SJSA1 (cell line): ENCODE measurements at regions not wholly inside any gene's neighbourhood (a gene's known extent, or its start where the extent isn't known, plus 50 kb on each side); places are given as distances from the start of the nearest gene placed in this dataset.

Source experiments
- DNase-seq, 2 experiments: peaks; one replicate each; pipeline ENCODE4 v3.0.0-alpha.2; 2015 to 2020; ENCODE audit warnings: low spot score in 2 of 2, low read depth in 1 of 2
- H3K27ac ChIP-seq: fragments of 250-450 bp; sonication (Bioruptor Pico); 2 replicates; pipeline ENCODE4 v1.5.1; 2020; ENCODE audit warnings: mild to moderate bottlenecking, moderate library complexity
- H3K27me3 ChIP-seq: fragments of 250-450 bp; sonication (Bioruptor Pico); replicated peaks from 2 replicates; pipeline ENCODE4 v1.5.1; 2020; ENCODE audit warnings: mild to moderate bottlenecking, moderate library complexity
- H3K36me3 ChIP-seq: fragments of 250-450 bp; sonication (Bioruptor Pico); 2 replicates; pipeline ENCODE4 v1.5.1; 2020; ENCODE audit warnings: mild to moderate bottlenecking
- H3K4me1 ChIP-seq: fragments of 250-450 bp; sonication (Bioruptor Pico); replicated peaks from 2 replicates; pipeline ENCODE4 v1.6.1; 2021; ENCODE audit warnings: mild to moderate bottlenecking
- H3K4me3 ChIP-seq: fragments of 250-450 bp; sonication (Bioruptor Pico); 2 replicates; pipeline ENCODE4 v1.5.1; 2020; ENCODE audit warnings: mild to moderate bottlenecking
- H3K9me3 ChIP-seq: fragments of 250-450 bp; sonication (Bioruptor Pico); replicated peaks from 2 replicates; pipeline ENCODE4 v1.5.1; 2020; ENCODE audit warnings: mild to moderate bottlenecking

GRCh38 chr6:14837435-14837834, 408.4 kb upstream of the JARID2 start:
- Histone ChIP-seq H3K4me1 (peaks cover 2% of the 10 kb centered on the region; the same call in 1 of the 2 replicates), H3K27ac (no peak overlapping the region), H3K36me3 (no peaks in the 10 kb centered on the region), H3K4me3 (no peak overlapping the region), H3K9me3 (no peaks in the 10 kb centered on the region), H3K27me3 (no peaks in the 10 kb centered on the region)
- DNase-seq: no peak

GRCh38 chr6:14838133-14838583, 407.7 kb upstream of the JARID2 start:
- Histone ChIP-seq H3K9me3 (no peaks in the 10 kb centered on the region), H3K27ac (no peak overlapping the region), H3K27me3 (no peaks in the 10 kb centered on the region), H3K36me3 (no peaks in the 10 kb centered on the region), H3K4me1 (peaks cover 6% of the 10 kb centered on the region; the same call in 1 of the 2 replicates), H3K4me3 (no peak overlapping the region)
- DNase-seq: no peak

- H3K36me3 ChIP-seq: no peaks in the 10 kb centered on the region
- no peaks in the 10 kb centered on the region for H3K9me3 ChIP-seq
- H3K27me3 ChIP-seq: no peaks in the 10 kb centered on the region
- H3K4me1 ChIP-seq: peaks cover 6% of the 10 kb centered on the region; the same call in 1 of the 2 replicates
- no peak overlapping the region for H3K4me3 ChIP-seq
- DNase-seq: peak in 1 of 2 experiments; percentile 52
- peak overlapping the region; percentile 23; the same call in 1 of the 2 replicates for H3K27ac ChIP-seq
These were observed 403.9 kb upstream of the JARID2 start for GRCh38 chr6:14841901-14842421.

- H3K9me3 ChIP-seq: no peaks in the 10 kb centered on the region
- peaks cover 6% of the 10 kb centered on the region; the same call in 1 of the 2 replicates for H3K4me1 ChIP-seq
- no peak for DNase-seq
- no peaks in the 10 kb centered on the region for H3K36me3 ChIP-seq
- H3K27me3 ChIP-seq: no peaks in the 10 kb centered on the region
- H3K27ac ChIP-seq: no peak overlapping the region
- H3K4me3 ChIP-seq: no peak overlapping the region
These were observed 401.5 kb upstream of the JARID2 start for GRCh38 chr6:14844411-14844810.

- DNase-seq: no peak
- H3K9me3 ChIP-seq: no peaks in the 10 kb centered on the region
- no peak overlapping the region for H3K27ac ChIP-seq
These were observed 397.9 kb upstream of the JARID2 start for GRCh38 chr6:14848019-14848418.

GRCh38 chr6:14849185-14849584, 396.7 kb upstream of the JARID2 start:
- no peak for DNase-seq
- Histone ChIP-seq H3K36me3 (no peaks in the 10 kb centered on the region), H3K4me3 (no peak overlapping the region)

More at GRCh38 chr6:14848019-14848418, 397.9 kb upstream of the JARID2 start:
- no peaks in the 10 kb centered on the region for H3K27me3 ChIP-seq
- H3K36me3 ChIP-seq: no peaks in the 10 kb centered on the region
- no peaks in the 10 kb centered on the region for H3K4me1 ChIP-seq
- no peak overlapping the region for H3K4me3 ChIP-seq

GRCh38 chr6:14851281-14851680, 394.6 kb upstream of the JARID2 start:
- no peaks in the 10 kb centered on the region for H3K27me3 ChIP-seq
- no peak overlapping the region for H3K4me3 ChIP-seq
- no peak overlapping the region for H3K27ac ChIP-seq
- no peaks in the 10 kb centered on the region for H3K9me3 ChIP-seq
- H3K36me3 ChIP-seq: no peaks in the 10 kb centered on the region
- DNase-seq: no peak
- H3K4me1 ChIP-seq: no peaks in the 10 kb centered on the region

More at GRCh38 chr6:14849185-14849584, 396.7 kb upstream of the JARID2 start:
- Histone ChIP-seq H3K9me3 (no peaks in the 10 kb centered on the region), H3K4me1 (no peaks in the 10 kb centered on the region), H3K27ac (no peak overlapping the region), H3K27me3 (no peaks in the 10 kb centered on the region)

GRCh38 chr6:14852375-14852774, 393.5 kb upstream of the JARID2 start:
- no peak overlapping the region for H3K27ac ChIP-seq
- H3K4me3 ChIP-seq: no peak overlapping the region
- no peaks in the 10 kb centered on the region for H3K9me3 ChIP-seq
- no peaks in the 10 kb centered on the region for H3K36me3 ChIP-seq
- no peaks in the 10 kb centered on the region for H3K27me3 ChIP-seq
- no peak for DNase-seq
- no peaks in the 10 kb centered on the region for H3K4me1 ChIP-seq

GRCh38 chr6:14856177-14856576, 389.7 kb upstream of the JARID2 start:
- DNase-seq: no peak
- Histone ChIP-seq H3K27ac (no peak overlapping the region), H3K4me1 (no peaks in the 10 kb centered on the region), H3K4me3 (no peak overlapping the region), H3K36me3 (no peaks in the 10 kb centered on the region), H3K9me3 (no peaks in the 10 kb centered on the region), H3K27me3 (no peaks in the 10 kb centered on the region)

GRCh38 chr6:14857001-14857400, 388.9 kb upstream of the JARID2 start:
- Histone ChIP-seq H3K4me1 (no peaks in the 10 kb centered on the region), H3K27ac (no peak overlapping the region), H3K9me3 (no peaks in the 10 kb centered on the region), H3K4me3 (no peak overlapping the region), H3K27me3 (no peaks in the 10 kb centered on the region), H3K36me3 (no peaks in the 10 kb centered on the region)
- DNase-seq: no peak

GRCh38 chr6:14857501-14857900, 388.4 kb upstream of the JARID2 start:
- Histone ChIP-seq H3K9me3 (no peaks in the 10 kb centered on the region), H3K27me3 (no peaks in the 10 kb centered on the region), H3K36me3 (no peaks in the 10 kb centered on the region), H3K27ac (no peak overlapping the region), H3K4me3 (no peak overlapping the region), H3K4me1 (no peaks in the 10 kb centered on the region)
- DNase-seq: no peak

- Histone ChIP-seq H3K4me1 (no peaks in the 10 kb centered on the region), H3K4me3 (no peak overlapping the region), H3K27me3 (no peaks in the 10 kb centered on the region), H3K36me3 (no peaks in the 10 kb centered on the region), H3K27ac (no peak overlapping the region), H3K9me3 (no peaks in the 10 kb centered on the region)
- DNase-seq: no peak
These were observed 387.1 kb upstream of the JARID2 start for GRCh38 chr6:14858808-14859207.

- DNase-seq: no peak
- H3K27me3 ChIP-seq: no peaks in the 10 kb centered on the region
- no peaks in the 10 kb centered on the region for H3K4me1 ChIP-seq
- H3K36me3 ChIP-seq: no peaks in the 10 kb centered on the region
- H3K9me3 ChIP-seq: no peaks in the 10 kb centered on the region
- no peak overlapping the region for H3K4me3 ChIP-seq
- H3K27ac ChIP-seq: no peak overlapping the region
These were observed 385.1 kb upstream of the JARID2 start for GRCh38 chr6:14860774-14861173.

- no peaks in the 10 kb centered on the region for H3K9me3 ChIP-seq
- H3K27ac ChIP-seq: no peak overlapping the region
- H3K27me3 ChIP-seq: no peaks in the 10 kb centered on the region
- no peaks in the 10 kb centered on the region for H3K4me1 ChIP-seq
- no peaks in the 10 kb centered on the region for H3K36me3 ChIP-seq
- no peak for DNase-seq
- no peak overlapping the region for H3K4me3 ChIP-seq
These were observed 384.4 kb upstream of the JARID2 start for GRCh38 chr6:14861491-14861943.

- H3K27ac ChIP-seq: no peak overlapping the region
- no peaks in the 10 kb centered on the region for H3K36me3 ChIP-seq
- no peak overlapping the region for H3K4me3 ChIP-seq
- no peaks in the 10 kb centered on the region for H3K9me3 ChIP-seq
- H3K4me1 ChIP-seq: no peaks in the 10 kb centered on the region
- no peak for DNase-seq
- no peaks in the 10 kb centered on the region for H3K27me3 ChIP-seq
These were observed 383.0 kb upstream of the JARID2 start for GRCh38 chr6:14862845-14863244.
